ENCODE measurements at regions not wholly inside any gene's neighbourhood (a gene's known extent, or its start where the extent isn't known, plus 50 kb on each side); places are given as distances from the start of the nearest gene placed in this dataset.

DNA sequence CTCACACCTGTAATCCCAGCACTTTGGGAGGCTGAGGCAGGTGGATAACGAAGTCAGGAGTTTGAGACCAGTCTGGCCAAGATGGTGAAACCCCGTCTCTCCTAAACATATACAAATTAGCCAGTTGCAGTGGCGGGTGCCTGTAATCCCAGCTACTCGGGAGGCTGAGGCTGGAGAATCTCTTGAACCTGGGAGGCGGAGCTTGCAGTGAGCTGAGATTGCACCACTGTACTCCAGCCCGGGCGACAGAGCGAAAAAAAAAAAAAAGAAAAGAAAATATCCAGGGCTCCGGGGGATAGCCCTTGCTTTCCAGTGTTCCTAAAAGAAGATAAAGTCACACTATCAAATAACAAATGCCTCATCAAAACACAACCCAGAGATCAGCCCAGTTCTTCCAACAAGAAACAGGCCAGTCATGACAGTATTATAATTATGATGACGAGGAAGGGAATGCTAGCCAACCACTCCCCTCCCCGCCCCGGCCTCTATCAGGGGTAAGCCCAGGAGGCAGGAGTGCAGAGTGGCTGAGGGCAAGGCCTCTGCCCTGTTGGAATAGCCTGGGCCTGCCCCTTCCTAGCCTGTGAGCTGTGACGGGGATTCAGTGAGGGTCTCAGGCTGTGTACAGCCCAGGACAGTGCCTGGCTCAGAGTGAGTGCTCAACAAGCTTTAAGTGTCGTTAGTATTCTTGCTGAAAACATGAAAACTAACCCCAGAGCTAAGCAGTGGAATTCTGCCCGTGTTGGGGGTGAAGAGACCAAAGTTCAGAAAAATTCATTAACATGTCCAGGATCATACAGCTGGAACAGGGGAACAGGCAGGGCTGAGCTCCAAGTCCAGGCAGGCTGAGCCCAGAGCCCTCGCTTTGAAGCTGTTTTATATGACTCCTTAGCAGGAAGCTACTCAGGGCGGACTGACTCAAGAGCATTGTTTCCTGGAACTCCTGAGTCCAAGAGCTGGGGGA, 54.3 kb downstream of the FAM241B start:
- Histone ChIP-seq H3K4me3 (no peak overlapping the region), H3K27ac (peak overlapping the region in 19 of 21 experiments; percentile 33 to 82 (median 71))

GRCh38 chr10:69684981-69685353, 54.9 kb downstream of the FAM241B start:
- peak overlapping the region in 17 of 21 experiments; percentile 33 to 82 (median 71) for H3K27ac ChIP-seq
- no peak overlapping the region for H3K4me3 ChIP-seq

DNA sequence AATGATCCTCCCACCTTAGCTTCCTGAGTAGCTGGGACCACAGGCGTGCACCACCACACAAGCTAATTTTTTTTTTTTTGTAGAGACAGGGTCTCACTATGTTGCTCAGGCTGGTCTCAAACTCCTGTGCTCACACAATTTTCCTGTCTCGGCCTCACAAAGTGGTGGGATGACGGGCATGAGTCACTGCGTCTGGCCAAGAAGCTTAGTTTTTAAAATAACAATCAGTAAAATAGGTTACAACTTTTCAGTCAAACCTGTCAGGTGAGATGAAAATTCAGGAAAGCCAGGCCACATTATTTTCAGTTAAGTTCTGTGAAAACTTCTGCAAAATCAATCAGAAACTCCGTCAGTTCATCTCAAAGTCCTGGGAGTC, 55.4 kb downstream of the FAM241B start:
- H3K4me3 ChIP-seq = no peak overlapping the region
- H3K27ac ChIP-seq = peak overlapping the region in 17 of 21 experiments; percentile 33 to 82 (median 71)

DNA sequence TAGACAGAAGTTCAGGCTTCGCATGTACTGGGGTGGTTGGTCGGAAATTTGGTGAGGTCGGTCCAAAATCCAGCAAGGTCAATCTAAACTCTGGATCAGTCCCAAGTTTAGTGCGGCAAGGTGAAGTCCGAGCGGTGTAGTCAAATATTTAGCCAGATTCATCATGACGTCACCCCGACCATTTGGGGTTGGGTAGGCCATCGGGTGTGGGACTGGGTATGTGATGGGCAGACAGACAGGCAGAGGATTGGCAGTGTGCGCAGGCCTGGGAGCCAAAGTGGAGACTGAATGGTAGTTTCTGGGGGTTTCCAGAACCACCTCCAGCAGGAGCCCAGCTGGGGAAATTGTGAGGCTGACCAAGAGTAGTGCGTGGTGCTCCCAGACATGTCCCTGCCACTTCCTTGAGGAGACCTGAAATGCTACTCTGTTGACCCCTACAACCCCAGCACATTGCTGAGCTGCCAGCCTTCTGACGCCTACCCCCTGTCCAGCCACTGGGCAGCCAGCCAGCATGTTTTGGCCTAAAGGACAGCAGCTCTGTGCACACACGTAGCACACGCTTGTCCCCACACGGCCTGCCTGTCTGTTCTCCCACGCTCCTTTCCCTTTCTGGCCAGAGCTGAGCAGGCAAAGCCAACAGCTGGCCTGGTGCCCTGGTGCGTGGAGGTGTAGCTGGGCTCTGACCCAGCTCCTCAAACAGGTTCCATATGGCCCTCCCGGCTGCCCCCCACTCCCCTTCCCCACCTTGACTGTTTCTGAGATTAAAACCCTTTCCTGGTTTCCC, 55.9 kb downstream of the FAM241B start:
- Histone ChIP-seq H3K27ac (peak overlapping the region in 10 of 21 experiments; percentile 9 to 81 (median 50)), H3K4me3 (no peak overlapping the region)

- Histone ChIP-seq H3K27ac (no peak overlapping the region), H3K4me3 (no peak overlapping the region)
These were observed 56.8 kb downstream of the FAM241B start for GRCh38 chr10:69686866-69687265.

- no peak overlapping the region for H3K27ac ChIP-seq
- H3K4me3 ChIP-seq = no peak overlapping the region
These were observed 57.4 kb downstream of the FAM241B start for GRCh38 chr10:69687426-69687825.

- no peak overlapping the region for H3K27ac ChIP-seq
These were observed 62.2 kb downstream of the FAM241B start for GRCh38 chr10:69692267-69692666.

GRCh38 chr10:69692891-69693290, 62.8 kb downstream of the FAM241B start:
- Histone ChIP-seq H3K4me3 (no peak overlapping the region), H3K27ac (no peak overlapping the region)

More at GRCh38 chr10:69692267-69692666, 62.2 kb downstream of the FAM241B start:
- H3K4me3 ChIP-seq = no peak overlapping the region

DNA sequence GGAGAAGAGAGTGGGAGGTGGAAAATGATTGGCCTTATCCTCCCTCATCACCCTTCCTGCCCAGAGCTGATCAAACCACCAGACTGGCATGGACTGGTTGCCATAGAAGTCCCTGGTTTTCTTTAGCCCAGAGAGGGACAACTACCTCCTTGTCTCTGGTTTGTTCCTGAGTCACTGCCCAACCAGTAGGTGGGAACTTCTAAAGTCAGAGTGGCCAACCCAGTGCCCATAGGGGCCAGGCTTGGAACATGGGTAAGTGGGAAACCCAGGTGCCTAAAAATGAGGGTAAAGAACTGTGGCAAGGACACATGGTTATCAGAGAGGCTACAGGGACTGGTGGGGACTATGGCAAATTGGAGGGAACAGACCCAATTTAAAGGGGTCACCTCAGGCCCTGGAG, 63.8 kb downstream of the FAM241B start:
- no peak overlapping the region for H3K4me3 ChIP-seq
- no peak overlapping the region for H3K27ac ChIP-seq

- Histone ChIP-seq H3K4me3 (no peak overlapping the region), H3K27ac (no peak overlapping the region)
These were observed 66.2 kb downstream of the FAM241B start for GRCh38 chr10:69696073-69696731.

- Histone ChIP-seq H3K4me3 (no peak overlapping the region), H3K27ac (no peak overlapping the region)
These were observed 67.0 kb downstream of the FAM241B start for GRCh38 chr10:69697006-69697405.

DNA sequence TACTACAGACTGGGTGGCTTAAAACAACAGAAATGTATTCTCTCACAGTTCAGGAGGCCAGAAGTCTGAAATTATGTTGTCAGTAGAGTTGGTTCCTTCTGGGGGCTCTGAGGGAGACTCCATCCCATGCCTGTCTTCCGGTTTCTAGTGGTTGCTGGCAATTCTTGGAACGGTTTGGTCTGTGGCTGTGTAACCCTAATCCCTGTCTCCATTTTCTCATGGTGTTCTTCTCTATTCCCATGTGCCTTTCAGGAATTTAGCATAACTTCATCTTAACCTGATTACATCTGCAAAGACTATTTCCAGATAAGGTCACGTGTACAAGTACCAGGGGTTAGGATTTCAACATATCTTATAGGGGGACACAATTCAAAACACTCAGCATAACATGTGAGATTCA, 73.2 kb downstream of the FAM241B start:
- Histone ChIP-seq H3K4me3 (no peak overlapping the region), H3K27ac (no peak overlapping the region)

- H3K4me3 ChIP-seq = no peak overlapping the region
- H3K27ac ChIP-seq = no peak overlapping the region
These were observed 74.0 kb downstream of the FAM241B start for GRCh38 chr10:69703766-69704630.

- Histone ChIP-seq H3K27ac (no peak overlapping the region), H3K4me3 (no peak overlapping the region)
These were observed 79.4 kb downstream of the FAM241B start for GRCh38 chr10:69709366-69709941.

GRCh38 chr10:69710008-69710888, 80.2 kb downstream of the FAM241B start:
- no peak overlapping the region for H3K4me3 ChIP-seq
- H3K27ac ChIP-seq = no peak overlapping the region

DNA sequence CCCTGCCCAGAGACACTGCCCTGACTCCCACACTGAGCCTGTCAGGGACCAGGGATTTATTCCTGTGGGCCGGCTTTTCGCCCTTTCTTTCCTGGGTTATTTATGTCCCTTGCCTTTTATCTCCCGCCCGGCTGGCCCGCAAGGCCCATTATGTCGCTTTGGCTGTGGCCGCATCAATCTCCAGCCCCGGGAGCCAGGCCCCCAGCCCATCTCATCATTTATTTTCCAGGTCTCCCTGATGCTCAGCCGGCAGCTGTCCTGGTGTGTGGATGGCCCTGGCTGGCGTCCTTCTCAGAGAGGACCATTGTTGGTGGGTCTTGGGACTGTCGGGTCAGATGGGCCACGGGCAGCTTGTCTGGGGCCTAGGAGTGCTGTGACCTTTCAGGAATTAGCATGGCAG, 82.3 kb downstream of the FAM241B start:
- H3K27ac ChIP-seq = no peak overlapping the region
- no peak overlapping the region for H3K4me3 ChIP-seq

- Histone ChIP-seq H3K27ac (no peak overlapping the region), H3K4me3 (no peak overlapping the region)
These were observed 84.5 kb downstream of the FAM241B start for GRCh38 chr10:69714572-69714971.

All from skin epidermis (tissue), 12 donors.